Mucosa of rectum (tissue), 2 donors: ENCODE measurements at regions not wholly inside any gene's neighbourhood (a gene's known extent, or its start where the extent isn't known, plus 50 kb on each side); places are given as distances from the start of the nearest gene placed in this dataset.
"Not testable (repeated sequence)": the region's sequence is repeated elsewhere in the genome, so short reads cannot be mapped to it uniquely, and the experiment has no call there.

ENCODE experiments used
- H3K27ac ChIP-seq, 2 donors: one replicate each; pipeline ENCODE4 v1.7.0; 2013; ENCODE audit warnings: inconsistent platforms in 2 of 2, low read depth in 2 of 2, low read length in 2 of 2
- H3K27me3 ChIP-seq, 2 donors: one replicate each; pipeline ENCODE4 v1.7.0; 2013; ENCODE audit warnings: low read length in 2 of 2; ENCODE audit not compliant: control insufficient read depth in 2 of 2, insufficient read depth in 2 of 2
- H3K36me3 ChIP-seq, 2 donors: one replicate each; pipeline ENCODE4 v1.7.0; 2013; ENCODE audit warnings: low read length in 2 of 2; ENCODE audit not compliant: control insufficient read depth in 2 of 2, insufficient read depth in 2 of 2
- H3K4me1 ChIP-seq, 2 donors: one replicate each; pipeline ENCODE4 v1.7.0; 2013; ENCODE audit warnings: low read length in 2 of 2, mild to moderate bottlenecking in 1 of 2; ENCODE audit not compliant: control insufficient read depth in 2 of 2, insufficient read depth in 2 of 2
- H3K4me3 ChIP-seq, 2 donors: one replicate each; pipeline ENCODE4 v1.7.0; 2013; ENCODE audit warnings: low read length in 2 of 2
- H3K9ac ChIP-seq, 2 donors: one replicate each; pipeline ENCODE4 v1.7.0; 2013; ENCODE audit warnings: low read length in 2 of 2, low read depth in 1 of 2, mild to moderate bottlenecking in 1 of 2
- H3K9me3 ChIP-seq, 2 donors: one replicate each; pipeline ENCODE4 v1.7.0; 2013; ENCODE audit warnings: low read length in 2 of 2; ENCODE audit not compliant: control insufficient read depth in 2 of 2
- donor health status: healthy.
- donor health status: Normal muscosa, but diverticular disease.

DNA sequence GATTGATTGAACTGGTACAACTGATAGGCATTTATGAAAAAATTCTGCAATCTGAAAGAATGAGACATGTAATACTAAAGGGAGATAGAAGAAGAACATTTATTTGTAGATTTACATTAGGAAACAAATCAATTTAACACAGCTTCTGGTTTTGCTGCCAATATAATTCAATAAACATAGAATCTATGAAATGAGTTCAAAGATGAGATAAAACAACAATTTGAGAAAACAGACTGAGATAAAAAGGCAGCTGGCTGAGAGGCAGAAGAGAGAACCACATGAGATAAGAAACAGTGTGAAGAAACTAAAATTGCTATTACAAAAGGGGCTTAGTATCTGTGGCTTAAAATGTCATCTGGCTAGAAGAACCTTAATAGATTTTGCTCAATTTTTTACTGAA, 176.6 kb downstream of the PYDC2 start:
- no peak overlapping the region for H3K27ac ChIP-seq
- no peaks in the 10 kb centered on the region for H3K27me3 ChIP-seq
- no peak overlapping the region for H3K4me3 ChIP-seq
- no peaks in the 10 kb centered on the region for H3K9me3 ChIP-seq
- H3K9ac ChIP-seq: no peak overlapping the region
- no peaks in the 10 kb centered on the region for H3K4me1 ChIP-seq
- no peaks in the 10 kb centered on the region for H3K36me3 ChIP-seq

DNA sequence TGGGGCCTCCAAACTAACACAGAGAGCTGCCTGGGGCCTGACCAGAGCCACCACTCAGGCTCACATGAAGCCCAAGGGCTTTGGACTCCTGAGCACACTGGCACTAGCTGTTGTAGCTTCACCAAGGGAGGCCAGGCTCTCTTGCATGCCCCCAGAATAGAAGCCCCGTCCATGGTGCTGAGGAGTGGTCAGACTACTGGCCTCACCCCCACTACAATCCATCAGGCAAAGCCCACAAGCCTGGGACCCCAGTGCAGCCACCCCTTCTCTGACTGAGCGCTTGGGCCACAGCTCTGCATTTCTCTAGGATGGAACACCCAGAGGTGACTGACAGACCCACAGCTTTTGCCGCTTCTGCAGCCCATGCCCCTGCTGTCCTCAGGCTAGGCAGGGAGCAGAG, 180.8 kb downstream of the PYDC2 start:
- Histone ChIP-seq H3K4me1 (no peaks in the 10 kb centered on the region), H3K9ac (no peak overlapping the region), H3K27ac (no peak overlapping the region), H3K27me3 (no peaks in the 10 kb centered on the region), H3K4me3 (no peak overlapping the region), H3K9me3 (peaks cover 0 to 3% of the 10 kb centered on the region in 2 donors), H3K36me3 (no peaks in the 10 kb centered on the region)

DNA sequence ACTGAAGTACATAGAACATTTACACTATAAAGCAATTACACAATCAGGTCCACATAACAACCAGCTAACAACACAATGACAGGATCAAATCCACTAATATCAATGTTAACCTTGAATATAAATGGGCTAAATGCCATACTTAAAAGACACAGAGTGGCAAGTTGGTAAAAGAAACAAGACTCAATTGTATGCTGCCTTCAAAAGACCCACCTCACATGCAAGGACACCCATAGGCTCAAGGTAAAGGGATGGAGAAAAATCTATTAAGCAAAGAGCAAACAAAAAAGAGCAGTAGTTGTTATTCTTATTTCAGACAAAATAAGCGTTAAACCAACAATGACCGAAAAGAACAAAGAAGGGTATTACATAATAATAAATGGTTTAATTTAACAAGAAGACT, 183.3 kb downstream of the PYDC2 start:
- Histone ChIP-seq H3K27ac (no peak overlapping the region), H3K9me3 (peaks cover 0 to 3% of the 10 kb centered on the region in 2 donors), H3K27me3 (no peaks in the 10 kb centered on the region), H3K9ac (no peak overlapping the region), H3K4me1 (no peaks in the 10 kb centered on the region), H3K4me3 (no peak overlapping the region), H3K36me3 (no peaks in the 10 kb centered on the region)

DNA sequence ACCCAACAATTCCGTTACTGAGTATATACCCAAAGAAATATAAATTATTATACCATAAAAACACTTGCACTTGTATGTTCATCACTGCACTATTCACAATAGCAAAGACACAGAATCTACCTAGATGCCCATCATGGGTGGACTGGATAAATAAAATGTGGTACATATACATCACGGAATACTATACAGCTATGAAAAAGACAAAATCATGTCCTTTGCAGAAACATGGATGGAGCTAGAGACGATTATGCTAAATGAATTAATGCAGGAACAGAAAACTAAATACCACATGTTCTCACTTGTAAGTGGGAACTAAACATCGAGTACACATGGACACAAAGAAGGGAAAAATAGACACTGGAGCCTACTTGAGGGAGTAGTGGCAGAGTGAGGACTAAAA, 185.3 kb downstream of the PYDC2 start:
- no peaks in the 10 kb centered on the region for H3K4me1 ChIP-seq
- no peak overlapping the region for H3K9ac ChIP-seq
- no peaks in the 10 kb centered on the region for H3K27me3 ChIP-seq
- no peak overlapping the region for H3K27ac ChIP-seq
- H3K9me3 ChIP-seq: peaks cover 0 to 3% of the 10 kb centered on the region in 2 donors
- no peak overlapping the region for H3K4me3 ChIP-seq
- no peaks in the 10 kb centered on the region for H3K36me3 ChIP-seq

DNA sequence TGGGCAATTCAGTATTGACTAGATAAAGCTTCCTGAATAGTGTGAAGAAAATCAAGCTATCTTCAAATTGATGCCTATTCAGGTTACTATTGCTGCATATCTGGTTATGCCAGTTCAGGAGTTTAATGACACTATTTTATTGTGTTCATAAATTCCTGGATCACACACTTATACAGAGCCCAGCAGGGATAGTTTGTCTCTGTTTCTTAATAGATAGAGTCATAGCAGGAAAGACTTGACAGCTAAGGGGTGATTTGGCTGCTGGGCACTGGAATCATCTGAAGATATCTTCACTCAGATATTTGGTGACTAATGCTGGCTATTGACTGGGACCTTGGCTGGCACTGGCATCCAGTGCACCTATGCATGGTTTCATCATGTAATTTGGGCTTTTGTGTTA, 187.8 kb downstream of the PYDC2 start:
- no peak overlapping the region for H3K27ac ChIP-seq
- H3K9ac ChIP-seq: no peak overlapping the region
- no peaks in the 10 kb centered on the region for H3K36me3 ChIP-seq
- no peaks in the 10 kb centered on the region for H3K4me1 ChIP-seq
- no peaks in the 10 kb centered on the region for H3K9me3 ChIP-seq
- H3K27me3 ChIP-seq: no peaks in the 10 kb centered on the region
- H3K4me3 ChIP-seq: no peak overlapping the region

DNA sequence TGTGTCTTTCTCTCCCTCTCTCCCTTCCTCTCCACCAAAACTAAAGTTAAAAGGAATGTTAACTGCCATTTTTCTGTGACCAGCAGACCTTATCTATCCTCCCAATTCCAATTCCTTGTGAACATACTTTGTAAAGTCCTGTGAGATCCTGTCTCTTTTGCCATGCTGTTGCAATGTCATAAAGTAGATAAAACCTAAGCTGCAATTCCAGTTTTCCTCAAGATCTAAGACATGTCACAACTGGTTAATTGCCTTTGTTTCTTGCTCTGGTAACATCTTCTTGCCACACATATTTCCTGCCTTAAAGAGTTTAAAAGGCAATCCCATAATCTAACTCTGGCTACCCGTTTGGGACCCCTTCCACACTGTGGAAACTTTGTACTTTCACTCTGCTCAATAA, 188.7 kb downstream of the PYDC2 start:
- H3K4me1 ChIP-seq: no peaks in the 10 kb centered on the region
- no peak overlapping the region for H3K27ac ChIP-seq
- H3K9me3 ChIP-seq: no peaks in the 10 kb centered on the region
- no peaks in the 10 kb centered on the region for H3K27me3 ChIP-seq
- H3K4me3 ChIP-seq: no peak overlapping the region
- H3K9ac ChIP-seq: no peak overlapping the region
- no peaks in the 10 kb centered on the region for H3K36me3 ChIP-seq

DNA sequence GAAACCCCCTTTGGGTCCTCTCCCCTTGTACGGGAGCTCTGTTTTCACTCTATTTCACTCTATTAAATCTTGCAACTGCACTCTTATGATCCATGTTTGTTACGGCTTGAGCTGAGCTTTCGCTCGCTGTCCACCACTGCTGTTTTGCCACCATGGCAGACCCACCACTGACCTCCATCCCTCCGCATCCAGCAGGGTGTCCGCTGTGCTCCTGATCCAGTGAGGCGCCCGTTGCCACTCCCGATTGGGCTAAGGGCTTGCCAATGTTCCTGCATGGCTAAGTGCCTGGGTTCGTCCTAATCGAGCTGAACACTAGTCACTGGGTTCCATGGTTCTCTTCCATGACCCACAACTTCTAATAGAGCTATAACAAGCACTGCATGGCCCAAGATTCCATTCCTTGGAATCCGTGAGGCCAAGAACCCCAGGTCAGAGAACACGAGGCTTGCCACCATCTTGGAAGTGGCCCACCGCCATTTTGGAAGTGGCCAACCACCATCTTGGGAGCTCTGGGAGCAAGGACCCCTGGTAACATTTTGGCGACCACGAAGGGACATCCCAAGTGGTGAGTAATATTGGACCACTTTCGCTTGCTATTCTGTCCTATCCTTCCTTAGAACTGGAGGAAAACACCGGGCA, 197.9 kb downstream of the PYDC2 start:
- H3K9ac ChIP-seq, H3K4me1 ChIP-seq, H3K27ac ChIP-seq, H3K9me3 ChIP-seq, H3K27me3 ChIP-seq, H3K36me3 ChIP-seq, H3K4me3 ChIP-seq: not testable (repeated sequence)

DNA sequence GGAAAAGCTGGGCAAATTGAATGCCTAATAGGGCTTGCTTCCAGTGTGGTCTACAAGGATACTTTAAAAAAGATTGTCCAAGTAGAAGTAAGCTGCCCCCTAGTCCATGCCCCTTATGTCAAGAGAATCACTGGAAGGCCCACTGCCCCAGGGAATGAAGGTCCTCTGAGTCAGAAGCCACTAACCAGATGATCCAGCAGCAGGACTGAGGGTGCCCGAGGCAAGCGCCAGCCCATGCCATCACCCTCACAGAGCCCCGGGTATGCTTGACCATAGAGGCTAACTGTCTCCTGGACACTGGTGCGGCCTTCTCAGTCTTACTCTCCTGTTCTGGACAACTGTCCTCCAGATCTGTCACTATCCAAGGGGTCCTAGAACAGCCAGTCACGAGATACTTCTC, 201.2 kb downstream of the PYDC2 start:
- not testable (repeated sequence) for H3K27ac ChIP-seq, H3K36me3 ChIP-seq

DNA sequence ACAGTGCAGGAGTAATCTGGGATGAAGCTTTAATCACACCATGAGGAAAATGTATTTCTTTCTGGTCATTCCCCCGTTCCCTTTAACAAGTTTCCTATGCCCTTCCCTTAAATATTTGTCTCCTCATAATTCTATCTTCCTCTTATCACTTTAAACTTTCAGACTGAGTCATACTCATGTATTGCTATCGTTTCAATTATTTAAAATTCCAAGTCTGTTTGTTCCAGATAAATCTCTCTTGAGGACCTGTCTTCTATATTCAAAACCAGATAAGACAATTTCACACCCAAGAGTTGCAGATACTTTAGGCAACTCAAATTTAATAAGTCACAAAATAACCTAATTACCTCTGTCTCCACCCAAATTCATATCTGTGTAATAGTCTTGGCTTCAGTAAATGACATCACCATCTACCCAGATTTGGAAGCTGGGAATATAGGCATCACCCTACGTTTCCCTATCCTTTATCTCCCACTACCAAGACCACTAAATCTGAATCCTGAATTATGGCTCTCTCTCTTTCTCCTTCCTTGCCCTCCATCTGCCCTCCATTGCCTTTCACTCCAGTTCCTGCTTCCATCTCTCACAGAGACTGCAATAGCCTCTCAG, 220.1 kb downstream of the PYDC2 start:
- Histone ChIP-seq H3K9ac (no peak overlapping the region), H3K9me3 (peaks cover 0 to 2% of the 10 kb centered on the region in 2 donors), H3K27ac (no peak overlapping the region), H3K27me3 (no peaks in the 10 kb centered on the region), H3K4me3 (no peak overlapping the region), H3K4me1 (no peaks in the 10 kb centered on the region), H3K36me3 (no peaks in the 10 kb centered on the region)

More for the DNA sequence above, 201.2 kb downstream of the PYDC2 start:
- not testable (repeated sequence) for H3K27me3 ChIP-seq, H3K4me1 ChIP-seq, H3K9me3 ChIP-seq, H3K9ac ChIP-seq, H3K4me3 ChIP-seq

DNA sequence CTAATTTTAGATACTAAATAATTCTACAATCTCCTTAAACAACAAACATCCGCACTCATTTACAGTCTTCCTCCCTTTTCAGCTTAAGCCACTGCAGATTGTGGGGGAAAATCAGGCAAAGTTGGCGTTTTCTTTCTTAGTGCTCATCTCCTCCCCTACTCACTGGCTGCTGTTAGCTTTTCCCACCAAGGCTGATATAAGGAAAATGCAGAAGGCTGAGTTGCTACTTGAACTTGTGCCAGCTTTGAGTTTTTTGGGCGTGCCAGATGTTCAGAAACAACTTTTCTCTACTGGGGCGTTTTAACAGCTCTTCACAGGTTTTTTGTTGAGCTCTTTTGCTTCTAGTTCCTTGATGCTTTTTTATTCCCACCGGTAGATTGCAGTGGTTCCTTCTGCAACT, 222.0 kb downstream of the PYDC2 start:
- Histone ChIP-seq H3K9me3 (peaks cover 0 to 2% of the 10 kb centered on the region in 2 donors), H3K27me3 (no peaks in the 10 kb centered on the region), H3K27ac (no peak overlapping the region), H3K4me3 (no peak overlapping the region), H3K9ac (no peak overlapping the region), H3K4me1 (no peaks in the 10 kb centered on the region), H3K36me3 (no peaks in the 10 kb centered on the region)
